Hematopoietic multipotent progenitor cell (in vitro differentiated cells): ENCODE measurements at regions not wholly inside any gene's neighbourhood (a gene's known extent, or its start where the extent isn't known, plus 50 kb on each side); places are given as distances from the start of the nearest gene placed in this dataset.

Experiments used
- DNase-seq, 3 donors: peaks; one replicate each; pipeline ENCODE4 v3.0.0-alpha.2; 2011 to 2015; ENCODE audit warnings: low read depth in 2 of 3, low spot score in 2 of 3

DNA sequence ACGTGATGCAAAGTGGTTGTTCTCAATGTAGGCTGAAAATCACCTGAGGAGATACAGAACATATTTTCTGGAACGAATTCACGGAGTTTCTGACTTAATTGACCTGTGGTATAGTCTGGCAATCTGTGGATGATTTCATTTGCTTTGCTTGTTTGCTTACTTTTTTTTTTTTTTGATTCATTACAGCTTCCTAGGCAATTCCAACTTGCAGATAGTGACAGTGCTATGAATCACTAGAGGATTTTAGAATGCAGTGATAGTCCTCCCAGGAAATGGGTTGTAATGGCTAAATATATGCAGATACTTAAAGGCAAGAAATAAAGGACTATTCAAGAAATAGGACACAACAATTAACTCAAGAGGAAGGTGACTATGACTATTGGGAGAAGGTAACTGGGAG lies 1378.1 kb upstream of the PRMT6 start:
- no peak for DNase-seq

- no peak for DNase-seq
Observed at GRCh38 chr1:105684714-105685113, 1371.8 kb upstream of the PRMT6 start.

GRCh38 chr1:105686026-105686425 lies 1370.4 kb upstream of the PRMT6 start:
- DNase-seq: no peak

GRCh38 chr1:105686874-105687690 lies 1369.4 kb upstream of the PRMT6 start:
- DNase-seq: no peak

GRCh38 chr1:105700723-105701122 lies 1355.8 kb upstream of the PRMT6 start:
- DNase-seq: no peak

DNA sequence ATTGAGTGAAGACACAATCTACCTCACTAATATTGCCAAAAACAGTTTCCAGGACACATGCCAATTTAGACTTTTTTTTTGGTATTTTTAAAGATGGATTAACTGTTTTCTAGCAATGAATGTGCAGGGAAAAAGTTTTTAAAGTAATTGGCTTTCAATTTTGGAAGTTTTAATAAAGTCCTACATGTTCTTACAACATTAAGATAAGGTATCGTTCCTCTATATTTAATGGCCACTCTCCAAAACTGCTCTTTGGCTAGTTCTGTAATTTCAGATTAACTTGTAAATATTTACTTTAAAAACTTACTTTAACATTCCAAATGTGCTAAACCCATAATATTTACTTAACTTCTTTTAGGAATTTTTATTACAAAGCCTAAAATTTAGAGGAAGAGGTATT lies 1332.2 kb upstream of the PRMT6 start:
- DNase-seq: no peak

GRCh38 chr1:105730701-105731100 lies 1325.8 kb upstream of the PRMT6 start:
- DNase-seq: no peak

GRCh38 chr1:105736349-105736748 lies 1320.1 kb upstream of the PRMT6 start:
- no peak for DNase-seq

- no peak for DNase-seq
Observed at GRCh38 chr1:105779727-105780126, 1276.7 kb upstream of the PRMT6 start.

GRCh38 chr1:105785021-105785420 lies 1271.5 kb upstream of the PRMT6 start:
- no peak for DNase-seq

GRCh38 chr1:105793536-105794146 lies 1262.8 kb upstream of the PRMT6 start:
- DNase-seq: peak in 2 of 3 donors; percentile 5 to 52

GRCh38 chr1:105795741-105796140 lies 1260.7 kb upstream of the PRMT6 start:
- no peak for DNase-seq

DNA sequence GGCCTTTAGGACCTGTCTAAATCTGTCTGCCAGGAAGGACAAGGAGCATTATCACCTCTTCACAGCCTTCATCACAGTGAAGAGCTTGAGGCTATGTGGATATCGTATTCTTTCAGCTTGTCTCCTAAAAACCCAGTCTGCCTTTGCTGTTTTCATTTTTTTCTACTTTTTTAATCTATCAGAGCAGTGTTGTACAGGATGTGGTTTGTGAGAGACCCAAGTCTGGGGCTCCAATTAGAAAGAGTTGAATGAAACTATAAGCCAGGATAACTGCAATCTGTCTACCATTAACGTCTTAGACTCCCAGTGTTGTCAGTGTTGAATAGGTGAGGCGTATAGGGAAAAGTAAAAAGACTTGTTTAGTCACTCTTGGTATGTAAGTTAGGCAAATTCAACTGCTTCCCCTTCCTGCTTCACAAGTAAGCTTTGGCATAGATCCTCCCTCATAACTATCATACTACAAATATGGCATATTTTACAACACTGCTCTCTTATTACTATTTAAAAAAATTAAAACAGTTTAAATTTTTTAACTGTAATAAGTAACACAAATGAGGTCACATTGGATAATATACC lies 1225.8 kb upstream of the PRMT6 start:
- peak in 2 of 3 donors; percentile 11 to 40 for DNase-seq

DNA sequence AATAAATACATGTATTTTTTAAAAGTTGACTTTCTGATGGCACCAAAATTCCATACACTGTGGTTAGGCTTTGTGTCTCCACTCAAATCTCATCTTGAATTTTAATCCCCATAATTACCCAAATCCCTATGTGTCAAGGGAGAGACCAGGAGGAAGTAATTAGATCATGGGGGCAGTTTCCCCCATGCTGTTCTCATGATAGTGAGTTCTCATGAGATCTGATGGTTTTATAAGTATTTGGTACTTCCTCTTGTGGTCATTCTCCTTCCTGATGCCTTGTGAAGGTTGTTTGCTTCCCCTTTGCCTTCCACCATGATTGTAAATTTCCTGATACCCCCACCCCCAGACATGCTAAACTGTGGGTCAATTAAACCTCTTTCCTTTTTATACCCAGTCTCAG lies 1218.4 kb upstream of the PRMT6 start:
- DNase-seq: no peak

DNA sequence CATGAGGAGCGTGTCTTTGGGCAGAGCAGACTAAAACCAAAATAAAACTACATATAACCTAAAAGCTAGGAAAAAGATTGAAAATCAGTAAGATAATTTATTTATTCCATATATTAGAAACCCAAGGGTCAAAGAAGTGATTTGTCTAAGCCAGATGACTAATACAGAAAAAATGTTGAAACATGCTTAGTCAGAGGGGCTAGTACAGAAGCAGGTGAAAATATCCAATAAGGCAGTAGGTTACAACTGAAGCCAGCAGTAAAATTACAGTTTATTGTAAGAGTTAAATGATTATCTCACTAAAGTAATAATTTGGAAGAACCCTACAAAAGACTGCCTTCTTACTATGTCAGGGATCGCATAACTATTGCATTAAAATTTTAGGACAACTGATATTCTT lies 1190.9 kb upstream of the PRMT6 start:
- DNase-seq: no peak

DNA sequence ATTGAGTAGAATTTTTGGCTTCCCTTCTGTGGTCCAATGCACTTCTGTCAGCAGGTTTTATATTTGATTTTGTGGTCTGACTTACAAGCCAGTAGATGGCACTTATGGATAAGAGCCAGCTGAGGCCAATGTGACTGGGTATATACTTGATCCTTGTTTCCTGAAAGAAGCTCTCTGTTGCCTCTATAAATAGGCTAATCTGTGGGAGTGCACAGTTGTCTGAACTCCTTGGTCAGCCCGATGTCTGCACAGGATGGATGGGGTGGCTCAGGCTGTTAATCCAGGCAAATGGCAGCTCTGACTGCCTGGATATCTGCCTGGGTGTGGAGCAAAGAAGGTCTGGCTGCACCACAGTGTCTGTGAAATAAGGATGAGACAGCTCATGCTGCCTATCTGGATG lies 1183.7 kb upstream of the PRMT6 start:
- no peak for DNase-seq

- no peak for DNase-seq
Observed at GRCh38 chr1:105874621-105875020, 1181.9 kb upstream of the PRMT6 start.

DNA sequence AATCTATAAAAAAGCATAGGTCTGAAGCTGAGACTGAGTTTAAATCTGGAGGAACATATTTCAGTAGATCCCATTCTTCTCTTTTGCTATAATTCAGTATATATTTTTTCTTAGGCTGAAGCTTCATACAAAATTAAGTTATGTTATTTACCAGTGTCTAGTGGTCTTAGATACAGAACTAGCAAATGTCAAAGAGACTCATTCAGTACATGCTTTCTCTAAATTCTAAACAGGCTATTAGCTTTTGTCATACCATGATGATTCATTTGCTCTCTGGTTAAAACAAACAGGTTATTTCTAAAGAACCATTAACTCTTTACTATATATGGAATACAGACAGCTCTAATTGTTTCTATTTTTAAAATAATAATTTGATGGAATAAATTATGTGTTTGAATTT lies 1170.2 kb upstream of the PRMT6 start:
- no peak for DNase-seq

GRCh38 chr1:105891308-105891707 lies 1165.2 kb upstream of the PRMT6 start:
- DNase-seq: no peak

GRCh38 chr1:105894006-105894405 lies 1162.5 kb upstream of the PRMT6 start:
- DNase-seq: no peak

DNA sequence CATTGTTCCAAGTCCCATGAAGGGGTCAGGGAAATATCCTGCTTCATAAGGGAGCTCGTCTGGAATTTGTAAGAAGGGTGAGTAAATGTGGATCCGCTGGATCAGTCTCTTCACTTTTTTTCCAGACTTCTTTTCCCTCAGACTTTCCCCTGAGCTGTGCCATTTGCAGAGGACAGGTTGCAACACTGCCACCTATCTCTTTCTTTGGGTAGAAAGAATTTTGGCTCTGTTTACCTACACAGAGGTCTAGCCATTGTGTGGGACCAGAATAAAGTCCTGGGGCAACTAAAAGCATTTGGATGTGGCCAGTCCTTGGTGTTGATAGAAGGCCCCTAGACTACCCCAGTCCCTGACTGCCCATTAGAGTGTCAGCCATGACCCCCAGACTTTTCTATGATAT lies 1146.7 kb upstream of the PRMT6 start:
- DNase-seq: no peak

- no peak for DNase-seq
Observed at GRCh38 chr1:105914403-105914802, 1142.1 kb upstream of the PRMT6 start.
